Keratinocyte (primary cell): ENCODE measurements at regions not wholly inside any gene's neighbourhood (a gene's known extent, or its start where the extent isn't known, plus 50 kb on each side); places are given as distances from the start of the nearest gene placed in this dataset.

ENCODE experiments used
- EZH2 ChIP-seq: IDR thresholded peaks from one replicate; pipeline ENCODE4 v1.6.1; 2012; ENCODE audit warnings: inconsistent platforms, mild to moderate bottlenecking, low read length, moderate library complexity
- TF ChIP-seq, protein P1 (sequence below), 3 experiments: IDR thresholded peaks in 1 of 3; conservative IDR thresholded peaks in 1 of 3; optimal IDR thresholded peaks in 1 of 3; 2 replicates in 2 of 3; 3 replicates in 1 of 3; pipeline versions ENCODE3 to v1.5.1; 2011; ENCODE audit warnings: low read length in 3 of 3, mild to moderate bottlenecking in 3 of 3, moderate library complexity in 2 of 3, control low read depth in 1 of 3, inconsistent platforms in 1 of 3; ENCODE audit not compliant: insufficient read depth in 2 of 3; ENCODE audit errors: extremely low read depth in 1 of 3

DNA sequence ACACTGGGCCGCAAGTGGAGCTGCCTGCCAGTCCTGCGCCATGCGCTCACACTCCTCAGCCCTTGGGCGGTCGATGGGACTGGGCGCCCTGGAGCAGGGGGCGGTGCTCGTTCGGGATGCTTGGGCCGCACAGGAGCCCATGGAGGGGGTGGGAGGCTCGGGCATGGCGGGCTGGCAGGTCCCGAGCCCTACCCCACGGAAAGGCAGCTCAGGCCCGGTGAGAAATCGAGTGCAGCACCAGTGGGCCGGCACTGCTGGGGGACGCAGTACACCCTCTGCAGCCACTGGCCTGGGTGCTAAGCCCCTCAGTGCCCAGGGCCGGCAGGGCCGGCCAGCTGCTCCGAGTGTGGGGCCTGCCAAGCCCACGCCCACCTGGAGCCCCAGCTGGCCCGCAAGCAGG, 328.7 kb upstream of the LRRC4C start:
- TF ChIP-seq, protein P1, sequence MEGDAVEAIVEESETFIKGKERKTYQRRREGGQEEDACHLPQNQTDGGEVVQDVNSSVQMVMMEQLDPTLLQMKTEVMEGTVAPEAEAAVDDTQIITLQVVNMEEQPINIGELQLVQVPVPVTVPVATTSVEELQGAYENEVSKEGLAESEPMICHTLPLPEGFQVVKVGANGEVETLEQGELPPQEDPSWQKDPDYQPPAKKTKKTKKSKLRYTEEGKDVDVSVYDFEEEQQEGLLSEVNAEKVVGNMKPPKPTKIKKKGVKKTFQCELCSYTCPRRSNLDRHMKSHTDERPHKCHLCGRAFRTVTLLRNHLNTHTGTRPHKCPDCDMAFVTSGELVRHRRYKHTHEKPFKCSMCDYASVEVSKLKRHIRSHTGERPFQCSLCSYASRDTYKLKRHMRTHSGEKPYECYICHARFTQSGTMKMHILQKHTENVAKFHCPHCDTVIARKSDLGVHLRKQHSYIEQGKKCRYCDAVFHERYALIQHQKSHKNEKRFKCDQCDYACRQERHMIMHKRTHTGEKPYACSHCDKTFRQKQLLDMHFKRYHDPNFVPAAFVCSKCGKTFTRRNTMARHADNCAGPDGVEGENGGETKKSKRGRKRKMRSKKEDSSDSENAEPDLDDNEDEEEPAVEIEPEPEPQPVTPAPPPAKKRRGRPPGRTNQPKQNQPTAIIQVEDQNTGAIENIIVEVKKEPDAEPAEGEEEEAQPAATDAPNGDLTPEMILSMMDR (optimal IDR thresholded peaks at IDR 0.05 in 1 of 3, IDR thresholded peaks at IDR 0.05 in 1 of 3, conservative IDR thresholded peaks at IDR 0.05 in 1 of 3; ENCODE audit: extremely low read depth in 1 of 3, insufficient read depth in 2 of 3, low read length in 3 of 3), result no peak
- no peak for TF ChIP-seq EZH2
